ENCODE measurements at regions not wholly inside any gene's neighbourhood (a gene's known extent, or its start where the extent isn't known, plus 50 kb on each side); places are given as distances from the start of the nearest gene placed in this dataset.

DNA sequence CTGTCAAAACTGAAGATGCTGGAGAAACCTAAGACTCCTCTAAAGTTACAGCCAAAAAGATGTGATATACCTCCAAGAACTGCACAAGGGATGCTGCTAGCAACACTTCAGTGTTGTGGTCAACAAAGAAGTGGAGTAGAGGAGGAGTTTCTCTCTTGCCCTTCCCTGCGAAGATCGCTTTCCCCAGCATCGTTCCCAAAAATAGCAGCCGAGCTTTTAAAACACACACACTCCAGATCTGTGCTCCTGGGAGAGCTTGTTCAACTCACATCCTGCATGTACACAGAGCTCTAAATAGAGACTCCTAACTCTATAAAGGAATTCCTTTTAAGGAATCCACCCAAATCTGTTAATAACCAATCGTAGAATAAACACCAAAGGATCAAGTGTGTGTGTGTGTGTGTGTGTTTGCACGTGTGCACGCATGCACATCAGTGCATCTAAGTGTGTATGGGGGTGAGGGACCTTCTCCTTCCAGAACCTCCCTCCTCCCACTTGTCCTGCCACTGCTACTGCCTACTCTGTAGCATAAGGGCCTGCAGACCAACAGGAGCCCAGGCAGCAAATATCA, 58.5 kb downstream of the PSMG1 start:
- DNase-seq = no peak

DNA sequence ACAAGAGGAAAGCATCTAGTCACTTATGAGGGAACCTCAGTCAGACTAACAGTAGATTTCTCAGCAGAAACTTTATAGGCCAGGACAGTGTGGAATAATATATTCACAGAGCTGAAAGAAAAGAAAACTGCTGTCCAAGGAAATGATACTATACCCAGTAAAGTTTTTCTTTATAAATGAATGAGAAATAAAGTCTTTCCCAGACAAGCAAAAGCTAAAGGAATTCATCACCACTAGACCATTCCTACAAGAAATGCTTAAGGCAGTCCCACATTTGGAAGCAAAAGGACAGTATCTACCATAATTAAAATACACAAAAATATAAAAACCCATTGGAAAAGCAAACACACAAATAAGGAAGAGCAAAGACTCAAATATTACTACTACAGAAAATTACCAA, 59.9 kb downstream of the PSMG1 start:
- no peak for DNase-seq

DNA sequence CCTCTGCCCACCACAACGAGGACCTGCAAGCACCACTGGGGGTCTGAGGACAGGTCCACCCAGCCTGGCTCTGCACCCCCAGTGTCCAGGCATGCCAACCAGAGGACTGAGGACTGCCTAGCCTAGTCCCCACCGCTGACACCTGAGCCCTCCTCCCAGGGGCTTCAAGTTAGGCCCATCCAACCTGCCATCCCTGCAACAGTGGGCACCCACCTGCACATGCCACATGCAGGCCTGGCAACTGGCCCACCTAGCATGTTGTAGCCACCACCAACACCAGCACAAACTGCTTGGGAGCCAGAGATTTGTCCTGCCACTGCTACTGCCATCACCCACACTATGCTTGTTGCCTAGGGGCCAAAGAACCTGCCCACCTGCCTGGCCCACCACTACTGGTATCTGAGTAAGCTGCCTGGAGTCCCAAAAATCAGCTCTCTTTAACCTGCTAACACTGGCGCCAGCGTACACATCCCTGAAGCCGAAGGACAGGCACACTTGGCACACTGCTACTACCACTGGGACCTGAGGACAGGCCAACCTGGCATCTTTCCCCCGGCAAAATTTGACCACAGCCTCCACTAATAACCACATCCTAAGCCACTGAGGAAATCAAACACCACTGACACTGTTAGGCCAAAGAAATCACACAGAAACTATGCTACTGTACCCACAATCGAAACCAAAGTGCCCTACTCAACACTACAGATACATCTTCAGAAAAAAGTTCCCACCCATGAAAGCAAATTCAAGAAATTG, 61.5 kb downstream of the PSMG1 start:
- DNase-seq = no peak

DNA sequence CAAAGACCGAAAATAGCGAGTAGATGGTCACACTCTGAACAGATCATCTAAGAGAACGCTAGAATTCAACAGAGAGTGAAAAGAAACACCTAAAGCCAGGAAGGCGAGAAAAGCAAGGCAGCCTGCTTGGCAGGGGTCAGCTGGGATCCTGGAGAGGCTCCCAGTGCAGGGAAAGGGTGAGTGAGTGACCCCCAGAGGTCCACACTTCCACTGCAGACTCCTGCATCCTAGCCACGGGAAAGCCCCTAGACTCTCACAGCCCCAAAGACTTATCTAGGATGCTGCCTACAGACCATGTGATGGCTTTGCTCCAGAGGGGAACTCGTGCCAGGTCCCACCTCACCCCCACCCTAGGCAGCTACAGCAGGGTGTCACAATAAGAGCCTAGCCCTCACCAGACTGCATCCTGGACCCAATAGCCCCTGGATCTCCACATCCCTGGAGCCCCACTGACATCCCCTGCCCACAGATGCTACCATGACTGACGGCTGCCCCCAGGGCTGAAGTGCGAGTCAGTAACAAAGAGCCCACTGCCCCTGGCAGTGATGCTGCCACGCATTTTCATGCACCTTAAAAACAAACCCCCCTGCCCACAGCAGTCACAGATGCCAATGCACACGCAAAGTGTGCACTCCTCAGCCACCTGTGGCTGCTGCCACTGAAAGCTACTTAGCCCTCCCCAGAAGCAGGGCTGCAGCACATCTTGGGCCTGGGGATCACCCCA, 62.2 kb downstream of the PSMG1 start:
- no peak for DNase-seq

DNA sequence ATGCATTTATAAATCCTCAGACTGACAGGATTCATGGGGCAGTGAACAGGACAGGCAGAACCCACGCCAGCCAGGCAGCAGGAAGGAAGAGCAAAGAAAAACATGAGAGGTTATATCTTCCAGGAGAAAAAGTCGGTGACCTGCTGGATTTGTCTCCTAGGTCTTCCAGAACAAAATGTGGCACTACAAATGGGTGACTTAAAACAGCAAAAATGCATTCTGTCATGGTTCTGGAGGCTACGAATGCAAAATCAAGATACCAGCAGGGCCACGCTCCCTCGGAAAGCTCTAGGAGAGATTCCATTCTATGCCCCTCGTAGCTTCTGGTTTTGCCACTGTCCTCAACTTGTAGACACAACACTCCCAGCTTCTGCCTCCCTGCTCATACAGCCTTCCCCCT, 63.4 kb downstream of the PSMG1 start:
- no peak for DNase-seq

DNA sequence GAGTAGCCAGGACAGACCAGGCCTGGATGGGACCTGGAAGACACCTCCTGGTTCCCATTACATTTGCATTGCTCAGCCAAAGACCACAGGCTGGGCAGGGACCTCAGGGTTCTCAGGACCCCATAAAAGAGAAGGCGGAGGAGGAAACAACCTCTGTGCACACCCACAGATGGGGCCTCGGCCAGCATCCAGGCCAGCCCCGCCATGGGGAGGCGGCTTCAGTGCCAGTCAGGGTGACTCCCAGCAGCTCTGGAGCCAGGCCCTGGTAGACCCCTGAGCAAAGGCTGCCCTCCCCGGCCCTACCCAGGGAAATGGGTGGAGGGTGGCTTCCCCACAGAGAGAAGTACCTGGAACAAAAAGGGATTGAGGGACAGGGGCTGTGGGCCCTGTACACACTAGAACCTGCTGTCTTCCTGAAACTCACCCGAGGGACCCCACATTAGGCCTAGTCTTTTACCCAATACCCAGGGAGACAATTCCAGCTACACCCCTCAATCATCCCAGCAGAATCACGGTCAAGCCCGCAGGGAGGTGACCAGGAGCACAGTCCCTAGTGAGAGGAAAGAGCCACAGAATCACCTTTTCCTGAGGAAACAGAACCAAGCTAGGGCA, 64.5 kb downstream of the PSMG1 start:
- DNase-seq = no peak

DNA sequence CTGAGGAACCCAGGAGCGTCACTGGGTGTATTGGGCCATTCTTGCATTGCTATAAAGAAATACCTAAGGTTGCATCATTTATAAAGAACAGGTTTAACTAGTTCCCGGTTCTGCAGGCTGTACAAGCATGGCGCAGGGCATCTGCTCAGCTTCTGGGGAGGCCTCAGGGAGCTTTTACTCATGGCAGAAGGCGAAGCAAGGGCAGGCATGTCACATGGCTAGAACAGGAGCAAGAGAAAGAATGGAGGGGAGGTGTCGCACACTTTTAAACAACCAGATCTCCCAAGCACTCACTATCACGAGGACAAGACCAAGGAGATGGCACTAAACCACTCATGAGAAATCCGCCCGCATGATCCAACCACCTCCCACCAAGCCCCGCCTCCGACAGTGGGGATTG, 65.2 kb downstream of the PSMG1 start:
- DNase-seq = no peak

DNA sequence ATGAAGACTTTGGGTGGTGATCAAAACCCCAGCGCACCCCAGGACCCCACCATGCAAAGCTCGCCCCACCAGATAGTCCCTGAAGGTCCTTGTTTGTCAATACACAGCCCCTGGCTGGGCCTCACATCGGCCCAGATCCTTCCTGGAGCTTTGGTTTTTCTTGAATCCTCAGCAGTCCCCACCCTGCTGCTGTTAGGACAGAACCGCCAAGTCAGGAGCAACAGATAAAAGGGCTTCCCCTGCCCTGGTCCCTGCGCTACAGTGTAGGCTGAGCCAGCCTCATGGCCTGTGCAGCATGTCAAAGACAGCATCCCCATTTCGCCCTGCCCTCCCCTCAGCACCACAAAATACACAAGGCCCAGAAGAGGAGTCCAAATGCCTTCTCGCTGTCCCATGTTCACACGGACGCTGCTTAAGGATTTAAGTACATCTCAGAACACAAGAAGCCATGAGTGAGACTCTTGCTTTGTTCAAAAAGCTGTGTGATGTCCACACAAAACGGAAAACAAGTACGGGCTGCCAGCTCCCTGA, 65.7 kb downstream of the PSMG1 start:
- DNase-seq = no peak

DNA sequence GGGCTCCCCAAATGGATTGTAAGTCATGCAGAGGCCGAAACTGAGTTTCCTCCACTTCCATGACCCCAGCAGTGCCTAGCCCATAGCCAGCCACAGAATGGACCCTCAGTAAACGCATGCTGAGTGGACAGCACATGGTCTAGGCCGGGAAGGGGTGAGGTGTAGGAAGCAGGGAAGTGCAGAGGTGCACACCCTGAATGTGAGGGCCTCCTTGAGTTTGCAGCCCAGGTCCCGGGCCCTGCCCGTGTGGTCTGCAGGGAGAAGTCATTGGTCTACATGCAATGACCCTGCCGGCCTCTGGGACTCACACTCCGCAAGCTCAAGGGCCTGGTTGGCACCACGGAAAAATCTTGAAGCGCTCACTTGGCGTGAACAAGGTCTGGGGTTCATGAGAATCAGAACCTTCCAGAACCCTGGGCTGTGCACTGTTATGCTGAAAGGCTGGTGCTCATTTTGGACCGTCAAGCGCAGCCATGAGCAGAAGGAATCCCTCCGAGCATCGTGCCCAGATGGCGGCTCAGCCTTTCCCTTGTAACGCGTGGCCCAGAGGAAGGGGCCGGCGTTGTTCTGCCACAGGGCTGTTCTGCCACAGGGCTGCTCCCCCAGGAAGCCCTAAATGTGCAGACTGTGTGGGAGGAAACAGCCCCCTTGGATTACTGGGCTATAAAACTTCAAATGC, 66.4 kb downstream of the PSMG1 start:
- DNase-seq = no peak

DNA sequence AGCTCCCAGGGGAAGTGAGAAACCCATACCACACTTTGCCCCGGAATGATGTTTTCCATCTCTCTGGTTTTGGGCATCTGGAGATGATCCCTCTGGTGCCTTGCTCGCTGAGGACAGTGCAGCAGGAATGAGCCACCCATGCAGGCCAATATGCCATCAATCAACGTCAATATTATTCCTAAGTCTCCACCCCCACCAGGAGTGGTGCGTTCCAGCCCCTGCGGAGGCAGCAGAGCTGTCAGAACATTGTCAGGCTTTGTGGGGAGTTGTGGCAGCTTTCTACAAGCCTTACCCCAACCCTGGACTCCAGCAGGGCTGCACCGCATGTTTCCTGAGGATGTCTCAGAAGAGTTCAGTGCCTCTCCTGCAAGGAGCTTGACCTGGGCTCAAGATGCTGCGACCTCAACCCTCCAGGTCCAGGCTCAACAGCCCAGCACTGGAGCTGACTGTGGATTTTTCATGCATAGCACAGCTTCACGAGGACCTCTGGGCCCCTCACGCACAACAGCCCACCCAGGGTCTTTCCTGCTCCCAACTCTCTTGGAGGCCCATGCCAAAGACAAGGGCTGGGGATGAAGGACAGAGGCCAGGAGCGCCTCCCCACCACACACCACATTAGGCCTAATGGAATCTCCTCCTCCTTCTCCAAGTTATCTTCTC, 67.5 kb downstream of the PSMG1 start:
- no peak for DNase-seq

DNA sequence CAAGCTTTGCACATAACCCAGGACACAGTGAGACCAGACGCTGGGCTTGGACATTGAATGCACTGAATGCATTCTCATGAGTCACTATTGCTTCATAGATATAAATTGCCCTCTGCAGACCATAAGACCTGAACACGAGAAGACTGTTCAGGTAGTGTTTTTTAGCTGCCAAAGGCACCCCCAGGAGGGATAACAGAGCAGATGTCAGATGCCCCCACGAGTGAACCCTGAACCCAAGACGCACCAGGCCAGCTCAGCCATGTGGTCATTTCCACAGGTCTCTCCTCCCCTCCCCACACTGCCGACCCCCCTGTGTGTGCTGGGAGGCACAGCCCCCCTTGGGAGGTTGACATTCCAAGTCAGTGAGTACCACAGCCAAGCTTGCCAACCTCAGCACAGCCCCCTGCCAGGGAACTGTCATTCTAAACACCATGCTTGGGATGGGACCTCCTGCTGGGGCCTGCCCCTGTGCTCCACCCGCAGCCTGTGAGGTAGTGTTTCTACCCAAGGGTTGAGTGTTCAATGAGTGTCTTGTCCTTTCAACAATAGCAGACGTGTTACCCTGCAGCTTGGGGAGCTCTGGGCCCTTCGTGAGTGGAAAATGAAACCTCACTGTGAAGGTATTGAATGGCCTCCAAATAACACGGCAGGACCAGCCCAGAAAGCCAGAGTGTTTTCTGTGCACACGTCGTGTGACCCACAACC, 68.2 kb downstream of the PSMG1 start:
- DNase-seq = no peak

DNA sequence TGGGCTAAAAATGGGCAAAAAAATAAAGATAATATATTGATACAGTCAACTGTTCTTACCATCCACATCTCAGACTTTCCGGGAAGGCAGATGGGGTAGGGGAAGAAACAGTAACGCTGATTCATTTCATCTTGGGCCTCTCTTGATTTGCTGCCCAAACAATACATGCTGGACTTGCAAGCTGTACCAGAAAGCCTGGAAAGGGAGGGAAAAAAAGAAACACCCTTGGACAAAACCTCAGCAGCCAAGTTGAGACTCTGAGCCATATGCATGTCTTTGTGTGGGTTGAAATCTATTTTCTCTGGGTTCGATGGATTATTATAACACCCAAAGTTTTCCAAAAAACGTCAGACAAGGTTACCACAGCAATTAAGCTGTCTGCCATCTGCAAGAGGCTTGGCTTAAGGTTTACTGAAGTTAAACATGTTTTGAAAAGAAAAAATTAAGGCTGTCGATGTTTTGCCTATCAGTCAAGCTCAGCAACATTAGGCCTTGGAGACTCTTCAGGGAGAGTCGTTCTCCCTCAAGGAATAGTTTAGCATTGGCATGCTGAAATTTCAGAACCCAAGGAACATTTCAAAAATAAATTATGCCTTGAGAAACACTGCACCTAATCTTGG, 71.2 kb downstream of the PSMG1 start:
- no peak for DNase-seq

DNA sequence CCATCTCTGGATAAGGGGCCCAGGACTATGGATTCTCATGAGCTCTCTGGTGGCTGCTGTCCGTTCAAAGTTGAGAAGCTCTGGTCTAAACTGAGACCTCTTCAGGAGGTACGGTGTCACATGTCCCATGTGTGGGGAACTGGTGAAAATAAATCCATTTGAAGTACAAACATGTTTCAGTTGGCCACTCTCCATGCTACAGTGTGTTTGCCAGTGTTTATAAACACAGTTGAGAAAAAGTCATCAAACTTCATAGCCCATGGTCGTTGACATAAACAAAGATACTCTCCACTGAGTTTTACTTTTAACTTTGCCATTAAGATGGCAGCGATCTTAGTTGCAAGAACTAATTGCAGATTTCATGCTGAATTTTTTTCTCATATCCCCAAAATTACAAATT, 72.8 kb downstream of the PSMG1 start:
- DNase-seq = no peak

DNA sequence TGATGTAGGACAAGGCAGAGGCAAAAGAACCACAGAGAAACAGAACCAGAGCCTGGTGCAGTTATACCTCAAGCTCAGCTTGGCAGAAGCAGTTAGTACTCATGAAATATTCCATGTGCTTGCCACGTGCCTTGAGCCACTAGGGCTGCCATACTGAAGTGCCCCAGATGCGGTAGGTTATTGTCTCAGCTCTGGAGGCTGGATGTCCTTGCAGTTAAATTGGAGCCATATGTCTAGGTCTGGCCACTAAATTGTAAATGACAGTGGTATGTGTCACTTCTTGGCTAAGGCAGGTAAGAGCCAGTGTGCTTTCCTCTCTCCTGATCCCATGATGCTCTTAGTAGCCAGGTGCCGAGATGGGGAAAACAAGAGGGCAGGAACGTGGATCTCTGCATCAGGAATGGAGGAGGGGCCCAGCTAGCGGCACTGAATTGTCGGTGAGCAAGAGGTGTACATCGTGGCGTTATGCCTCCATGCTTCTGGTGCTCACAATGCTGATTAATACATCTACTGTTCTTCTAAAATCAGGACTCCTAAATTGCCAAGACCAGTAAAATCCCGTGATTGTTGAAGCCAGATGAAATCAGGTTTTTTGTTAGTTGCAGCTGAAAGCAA, 73.5 kb downstream of the PSMG1 start:
- no peak for DNase-seq

DNA sequence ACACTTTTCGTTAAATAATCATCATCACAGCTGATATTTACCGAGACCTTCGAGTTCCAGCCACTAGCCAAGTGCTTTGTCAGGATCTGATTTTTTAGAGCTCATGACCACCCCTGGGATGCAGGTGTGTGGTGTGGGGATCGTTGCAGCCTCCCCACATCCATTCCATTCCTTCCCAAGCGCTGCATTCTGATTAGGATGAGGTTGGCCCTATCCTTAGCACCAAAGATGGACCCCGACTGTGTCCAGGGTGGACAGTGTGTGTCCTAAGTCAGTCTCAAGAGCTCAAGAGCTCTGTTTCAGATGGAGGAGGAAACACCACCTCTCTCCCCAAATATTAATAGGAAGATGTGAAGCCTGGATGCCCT, 74.1 kb downstream of the PSMG1 start:
- no peak for DNase-seq

DNA sequence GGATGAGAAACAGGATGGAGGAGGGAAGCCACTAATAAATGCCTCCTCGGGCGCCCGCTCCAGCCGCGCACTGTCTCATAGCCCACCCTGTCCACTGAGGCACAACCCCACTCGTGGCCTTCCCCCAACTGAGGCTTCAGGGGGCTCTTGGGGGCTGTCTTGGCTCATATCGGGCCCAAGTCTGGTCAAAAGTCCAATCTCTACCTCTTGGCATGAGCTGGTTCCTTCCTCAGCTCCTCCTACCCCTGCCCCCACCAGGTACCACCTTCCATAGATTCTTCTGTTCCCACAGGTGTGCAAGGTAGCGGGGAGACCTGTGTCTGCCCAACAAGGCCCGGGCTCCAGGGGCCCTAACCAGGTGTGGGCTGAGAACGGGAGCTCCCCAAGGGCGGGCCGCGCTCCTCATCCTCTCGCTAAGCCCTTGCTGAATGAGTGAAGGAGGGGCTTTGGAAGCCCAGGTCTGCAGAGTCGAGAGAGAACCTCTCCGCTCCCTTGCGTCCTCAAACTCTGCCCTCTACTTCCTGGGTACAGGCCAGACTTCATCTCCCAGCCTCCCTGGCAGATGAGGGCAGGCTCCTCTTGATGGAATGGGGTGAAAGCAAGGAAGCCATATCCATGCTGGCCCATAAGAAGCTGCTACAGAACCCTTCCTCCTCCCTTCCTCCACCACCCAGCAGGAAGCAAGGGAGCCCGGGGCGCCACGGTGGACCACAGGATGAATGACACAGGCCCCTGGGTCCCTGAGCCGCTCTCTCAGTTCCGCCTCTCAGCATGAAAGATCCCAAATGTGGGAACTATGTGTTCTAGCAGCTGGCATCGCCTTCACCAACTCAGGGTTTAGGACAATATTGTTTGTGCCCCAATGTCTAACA, 74.7 kb downstream of the PSMG1 start:
- DNase-seq = no peak

DNA sequence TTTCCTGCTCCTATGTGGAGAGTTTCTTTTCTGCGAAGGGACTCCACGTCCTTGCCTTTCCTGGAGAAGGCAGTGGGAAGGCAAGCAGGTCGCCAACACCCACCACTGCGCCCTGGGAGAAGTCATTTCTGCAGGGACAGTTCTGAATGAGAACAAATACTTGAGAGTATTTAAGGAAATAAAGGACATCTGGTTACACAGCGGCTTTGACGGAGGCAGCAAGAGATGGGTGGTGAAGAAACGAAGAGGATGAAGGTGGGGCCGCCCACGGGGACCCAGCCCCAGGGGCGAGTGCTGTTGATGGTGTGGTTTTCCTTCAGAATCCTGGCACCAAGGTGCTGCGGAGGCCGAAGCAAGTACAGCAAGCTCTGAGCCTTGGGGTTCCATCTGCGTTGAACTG, 75.5 kb downstream of the PSMG1 start:
- peak in 3 of 56 donors; percentile 13 to 27 (median 23) for DNase-seq

DNA sequence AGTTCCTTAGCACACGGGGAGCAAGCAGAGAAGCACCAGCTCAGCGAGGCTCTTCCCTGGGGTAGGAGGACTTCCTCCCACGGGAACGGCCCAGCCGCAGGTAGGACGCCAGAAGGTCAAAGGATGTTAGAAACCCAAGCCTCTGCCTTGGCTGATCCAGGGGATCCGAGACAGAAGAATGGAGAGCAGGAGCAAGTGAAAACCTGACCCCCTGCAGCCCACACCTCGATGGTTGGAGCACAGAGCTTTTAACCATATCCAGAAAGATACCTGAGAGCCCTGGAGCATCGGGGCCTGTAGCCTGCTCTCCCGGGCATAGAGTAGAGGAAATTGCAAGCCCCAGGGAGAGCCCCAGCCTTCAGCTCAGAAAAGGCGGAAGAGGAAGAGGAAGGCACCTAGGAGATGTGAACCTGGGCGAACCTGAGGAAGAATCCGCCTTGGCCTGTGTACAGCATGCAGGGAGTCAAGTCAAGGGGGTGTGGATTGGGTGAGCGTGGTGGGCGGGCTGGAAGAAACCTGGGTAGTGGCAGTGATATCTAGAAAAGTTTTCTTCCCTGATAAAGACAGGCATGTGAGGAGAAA, 76.3 kb downstream of the PSMG1 start:
- DNase-seq = no peak

Measured in amygdala (tissue), 56 donors.